Sigmoid colon (tissue), 4 donors: ENCODE measurements at regions not wholly inside any gene's neighbourhood (a gene's known extent, or its start where the extent isn't known, plus 50 kb on each side); places are given as distances from the start of the nearest gene placed in this dataset.

Experiments used
- CTCF ChIP-seq, 4 experiments: fragments of 450-650 bp in 3 of 4; fragments of 200-600 bp in 1 of 4; IDR thresholded peaks; one replicate each; pipeline ENCODE4 v1.5.1; 2016 to 2019; ENCODE audit warnings: antibody characterized with exemption in 4 of 4, mild to moderate bottlenecking in 3 of 4, moderate library complexity in 2 of 4
- EP300 ChIP-seq, 4 donors: sonication (generic); formaldehyde crosslinking; IDR thresholded peaks; one replicate each; pipeline ENCODE4 v1.6.1; 2017; ENCODE audit warnings: antibody characterized with exemption in 4 of 4

- TF ChIP-seq EP300 (IDR thresholded peaks at IDR 0.05) (no peak), CTCF (IDR thresholded peaks at IDR 0.05) (no peak)
Observed at GRCh38 chr5:7330256-7330655, 65.7 kb upstream of the ADCY2 start.
